ENCODE measurements at regions not wholly inside any gene's neighbourhood (a gene's known extent, or its start where the extent isn't known, plus 50 kb on each side); places are given as distances from the start of the nearest gene placed in this dataset.

DNA sequence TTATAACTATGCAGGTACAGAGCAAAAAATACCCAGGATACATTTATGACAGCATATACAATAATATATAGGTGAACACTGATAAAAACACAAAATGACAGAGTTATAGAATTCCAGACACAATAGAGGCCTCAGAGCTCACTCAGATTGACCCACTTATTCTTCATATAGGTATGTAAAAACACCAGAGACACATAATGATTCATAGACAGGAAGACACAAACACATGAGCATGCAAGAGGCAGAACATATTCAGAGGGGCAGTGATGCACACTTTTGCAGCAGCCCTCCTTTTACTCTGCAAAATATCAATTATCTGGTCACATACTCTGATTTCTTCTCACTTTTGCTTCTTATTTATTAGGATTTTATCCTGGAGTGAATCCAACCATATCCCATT is 633.3 kb upstream of the ACVR2A start:
- H3K27me3 ChIP-seq (ENCODE audit: control insufficient read depth, insufficient read depth, low read length) = no peaks in the 10 kb centered on the region
- H3K9me3 ChIP-seq (replicated peaks; ENCODE audit: low read length) = no peaks in the 10 kb centered on the region
- no peaks in the 10 kb centered on the region for H3K36me3 ChIP-seq (ENCODE audit: insufficient read depth, low read length)
- no peak overlapping the region for H3K4me2 ChIP-seq (ENCODE audit: low read length)
- no peaks in the 10 kb centered on the region for H3K4me1 ChIP-seq (ENCODE audit: control insufficient read depth, insufficient read depth, low read length)
- no peak overlapping the region for H3K4me3 ChIP-seq (ENCODE audit: low read length)
- no peak overlapping the region for H3K9ac ChIP-seq (ENCODE audit: low read depth, low read length)

DNA sequence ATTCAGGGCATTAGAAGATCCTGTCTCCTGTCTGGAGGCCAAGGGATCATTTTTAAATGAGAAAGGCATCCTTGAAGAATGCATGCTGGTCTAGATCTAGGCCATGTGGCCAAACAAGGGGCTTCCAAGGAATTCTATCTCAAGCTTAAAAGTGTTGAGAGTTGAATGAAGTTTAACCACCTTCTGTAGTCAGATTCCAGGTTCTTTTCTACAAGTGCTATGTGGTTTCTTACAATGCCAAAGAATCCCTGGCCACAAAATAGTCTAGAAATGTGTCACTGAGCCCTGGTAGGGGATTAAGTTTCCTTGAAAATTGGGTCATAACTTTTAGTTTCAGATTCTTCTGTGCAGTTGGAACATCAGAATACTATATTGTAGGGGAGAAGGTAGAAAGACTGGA is 640.7 kb upstream of the ACVR2A start:
- H3K9me3 ChIP-seq (replicated peaks; ENCODE audit: low read length) = no peaks in the 10 kb centered on the region
- H3K4me2 ChIP-seq (ENCODE audit: low read length) = peak overlapping the region; percentile 7
- no peaks in the 10 kb centered on the region for H3K27me3 ChIP-seq (ENCODE audit: control insufficient read depth, insufficient read depth, low read length)
- H3K9ac ChIP-seq (ENCODE audit: low read depth, low read length) = no peak overlapping the region
- no peaks in the 10 kb centered on the region for H3K36me3 ChIP-seq (ENCODE audit: insufficient read depth, low read length)
- no peak overlapping the region for H3K4me3 ChIP-seq (ENCODE audit: low read length)
- peaks cover 6% of the 10 kb centered on the region for H3K4me1 ChIP-seq (ENCODE audit: control insufficient read depth, insufficient read depth, low read length)

DNA sequence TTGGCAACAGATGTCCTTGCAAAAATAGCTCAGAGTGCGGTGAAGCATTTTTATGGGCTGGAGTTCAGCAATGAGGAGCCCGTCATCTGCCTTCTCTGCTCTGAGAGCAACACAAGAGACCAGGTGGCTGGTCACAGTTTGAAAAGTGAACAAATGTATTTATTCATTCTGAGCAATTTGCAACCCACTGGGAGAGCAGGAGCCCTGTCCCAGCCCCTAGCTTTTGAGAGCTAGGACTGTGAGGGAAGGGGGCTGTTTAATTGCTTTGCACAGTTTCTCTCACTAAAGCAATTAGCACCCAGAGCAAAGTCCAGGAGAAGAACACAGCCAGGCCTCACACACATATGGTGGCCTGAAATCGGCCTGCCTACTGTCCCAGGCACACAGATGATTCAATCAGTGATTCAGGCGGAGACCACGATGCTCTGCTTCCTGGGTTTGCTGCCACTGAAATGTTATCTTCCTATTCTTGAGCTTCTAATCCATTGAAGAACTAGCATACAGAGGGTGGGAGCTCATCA is 646.1 kb upstream of the ACVR2A start:
- Histone ChIP-seq H3K4me3 (ENCODE audit: low read length) (no peak overlapping the region), H3K9me3 (replicated peaks; ENCODE audit: low read length) (no peaks in the 10 kb centered on the region), H3K27me3 (ENCODE audit: control insufficient read depth, insufficient read depth, low read length) (no peaks in the 10 kb centered on the region), H3K4me1 (ENCODE audit: control insufficient read depth, insufficient read depth, low read length) (peaks cover 2% of the 10 kb centered on the region), H3K4me2 (ENCODE audit: low read length) (no peak overlapping the region), H3K9ac (ENCODE audit: low read depth, low read length) (no peak overlapping the region), H3K36me3 (ENCODE audit: insufficient read depth, low read length) (no peaks in the 10 kb centered on the region)

DNA sequence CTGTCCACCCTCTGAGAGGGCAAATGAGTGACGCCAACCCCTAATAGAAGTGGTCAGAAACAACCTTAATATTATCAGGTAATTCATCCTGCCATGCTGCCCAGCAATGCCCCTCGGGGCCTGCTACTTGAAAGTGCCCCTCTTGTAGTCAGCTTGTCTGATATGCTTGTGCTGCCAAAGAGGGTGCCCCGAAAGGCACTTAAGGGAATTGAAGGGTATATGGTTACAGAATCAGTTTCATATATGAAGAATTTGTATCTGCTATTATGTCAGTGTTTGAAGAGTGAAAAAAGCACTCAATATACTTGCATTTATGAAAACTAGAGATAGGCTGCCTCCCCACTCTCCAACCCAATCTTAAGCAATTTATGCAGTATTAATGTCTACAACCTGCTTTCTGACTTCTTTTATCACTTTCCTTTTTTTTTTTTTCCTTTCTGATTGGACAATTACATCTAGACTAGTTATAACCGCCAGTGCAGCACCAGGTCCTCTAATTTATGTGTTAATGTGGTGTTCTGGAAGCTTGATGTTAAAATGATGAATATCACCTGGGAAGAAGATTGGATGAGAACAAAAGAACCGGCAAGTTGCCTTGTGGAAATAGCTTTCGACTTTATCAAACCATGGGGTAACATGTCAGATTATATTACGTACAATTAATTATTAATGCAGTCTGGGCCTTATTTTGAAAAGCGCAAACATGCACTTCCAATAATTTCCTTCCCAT is 646.9 kb upstream of the ACVR2A start:
- H3K36me3 ChIP-seq (ENCODE audit: insufficient read depth, low read length) = no peaks in the 10 kb centered on the region
- no peaks in the 10 kb centered on the region for H3K4me1 ChIP-seq (ENCODE audit: control insufficient read depth, insufficient read depth, low read length)
- no peaks in the 10 kb centered on the region for H3K9me3 ChIP-seq (replicated peaks; ENCODE audit: low read length)
- H3K9ac ChIP-seq (ENCODE audit: low read depth, low read length) = no peak overlapping the region
- H3K4me3 ChIP-seq (ENCODE audit: low read length) = no peak overlapping the region
- H3K27me3 ChIP-seq (ENCODE audit: control insufficient read depth, insufficient read depth, low read length) = no peaks in the 10 kb centered on the region
- no peak overlapping the region for H3K4me2 ChIP-seq (ENCODE audit: low read length)

DNA sequence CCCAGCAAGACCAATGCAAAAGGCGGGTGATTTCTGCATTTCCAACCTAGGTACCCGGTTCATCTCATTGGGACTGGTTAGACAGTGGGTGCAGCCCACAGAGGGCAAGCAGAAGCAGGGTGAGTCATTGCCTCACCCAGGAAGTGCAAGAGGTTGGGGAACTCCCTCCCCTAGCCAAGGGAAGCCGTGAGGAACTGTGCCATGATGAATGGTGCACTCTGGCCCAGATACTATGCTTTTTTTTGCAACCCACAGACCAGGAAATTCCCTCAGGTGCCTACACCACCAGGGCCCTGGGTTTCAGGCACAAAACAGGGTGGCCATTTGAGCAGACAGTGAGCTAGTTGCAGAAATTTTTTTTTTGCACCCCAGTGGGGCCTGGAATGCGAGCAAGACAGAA is 662.6 kb upstream of the ACVR2A start:
- H3K27me3 ChIP-seq (ENCODE audit: control insufficient read depth, insufficient read depth, low read length) = no peaks in the 10 kb centered on the region
- H3K4me3 ChIP-seq (ENCODE audit: low read length) = no peak overlapping the region
- H3K9me3 ChIP-seq (replicated peaks; ENCODE audit: low read length) = no peaks in the 10 kb centered on the region
- H3K9ac ChIP-seq (ENCODE audit: low read depth, low read length) = no peak overlapping the region
- no peak overlapping the region for H3K4me2 ChIP-seq (ENCODE audit: low read length)
- H3K36me3 ChIP-seq (ENCODE audit: insufficient read depth, low read length) = no peaks in the 10 kb centered on the region
- H3K4me1 ChIP-seq (ENCODE audit: control insufficient read depth, insufficient read depth, low read length) = no peaks in the 10 kb centered on the region

DNA sequence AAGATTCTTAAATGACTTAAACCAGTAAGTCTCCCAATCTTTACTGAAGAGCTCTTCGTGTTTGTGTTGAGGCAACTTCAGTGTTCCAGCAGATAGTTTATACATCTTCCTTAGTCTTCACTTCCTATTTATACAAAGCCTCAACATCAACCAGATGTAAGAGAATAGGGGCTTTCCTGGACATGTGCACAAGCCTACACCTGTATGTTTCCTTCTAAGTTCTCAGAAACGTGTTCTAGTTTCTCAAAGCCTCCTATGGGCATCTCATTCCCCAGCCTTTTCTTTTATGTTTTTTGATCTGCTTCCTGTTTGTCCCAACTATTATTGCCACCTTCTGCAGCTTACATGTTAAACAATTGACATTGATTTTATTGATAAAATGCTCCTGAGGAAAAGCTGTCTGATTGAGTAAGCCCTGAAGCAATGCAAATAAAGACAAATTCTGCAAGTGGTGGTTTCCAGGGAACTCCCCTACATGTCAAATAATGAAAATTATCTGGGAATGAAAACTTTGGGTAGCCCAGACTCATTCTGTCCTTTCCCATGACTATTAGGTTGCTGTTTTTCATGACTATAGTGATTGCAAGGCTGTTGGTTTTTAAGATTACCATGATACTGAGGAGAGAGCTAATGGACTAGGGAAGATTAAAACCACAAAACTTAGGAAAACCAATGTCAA is 663.3 kb upstream of the ACVR2A start:
- no peak overlapping the region for H3K4me3 ChIP-seq (ENCODE audit: low read length)
- no peaks in the 10 kb centered on the region for H3K4me1 ChIP-seq (ENCODE audit: control insufficient read depth, insufficient read depth, low read length)
- no peaks in the 10 kb centered on the region for H3K9me3 ChIP-seq (replicated peaks; ENCODE audit: low read length)
- H3K27me3 ChIP-seq (ENCODE audit: control insufficient read depth, insufficient read depth, low read length) = no peaks in the 10 kb centered on the region
- no peaks in the 10 kb centered on the region for H3K36me3 ChIP-seq (ENCODE audit: insufficient read depth, low read length)
- H3K4me2 ChIP-seq (ENCODE audit: low read length) = no peak overlapping the region
- no peak overlapping the region for H3K9ac ChIP-seq (ENCODE audit: low read depth, low read length)

DNA sequence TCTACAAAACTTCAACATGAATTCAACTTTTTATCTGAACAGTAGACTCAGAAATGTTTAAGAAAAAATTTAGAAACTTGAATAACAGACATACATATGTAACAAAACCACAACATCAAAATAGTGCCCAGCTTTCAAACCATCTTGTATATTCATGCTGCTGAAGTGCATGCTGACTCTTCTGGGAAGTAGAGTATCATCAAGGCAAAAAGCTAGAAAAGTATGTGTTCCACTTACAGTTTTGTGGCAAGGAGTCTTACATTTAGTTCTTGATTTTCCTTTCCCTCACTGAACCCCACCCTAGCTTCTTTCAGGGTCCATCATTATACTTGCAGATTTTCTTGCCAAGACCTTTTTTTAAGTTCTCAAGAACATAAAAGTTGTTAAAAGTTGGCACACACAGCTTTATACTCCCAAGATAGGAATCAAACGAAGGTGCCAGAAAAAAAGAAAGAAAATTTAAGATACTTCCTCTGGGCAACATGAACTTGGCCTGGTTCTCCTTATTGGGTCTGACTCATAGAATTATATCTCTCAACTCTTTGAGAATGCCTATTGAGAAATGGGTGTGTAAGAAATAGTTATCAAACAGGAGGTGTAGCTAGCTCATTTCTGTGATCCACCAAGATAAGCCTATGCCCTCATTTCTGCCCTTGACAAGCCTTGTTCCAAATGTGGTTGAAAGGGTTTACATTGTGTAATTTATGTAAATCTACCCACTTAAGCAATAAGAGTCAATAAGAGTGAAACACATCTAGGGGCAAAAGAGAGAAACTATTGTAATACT is 667.6 kb upstream of the ACVR2A start:
- H3K9me3 ChIP-seq (replicated peaks; ENCODE audit: low read length) = no peaks in the 10 kb centered on the region
- H3K4me3 ChIP-seq (ENCODE audit: low read length) = no peak overlapping the region
- no peaks in the 10 kb centered on the region for H3K4me1 ChIP-seq (ENCODE audit: control insufficient read depth, insufficient read depth, low read length)
- no peaks in the 10 kb centered on the region for H3K36me3 ChIP-seq (ENCODE audit: insufficient read depth, low read length)
- no peak overlapping the region for H3K4me2 ChIP-seq (ENCODE audit: low read length)
- H3K9ac ChIP-seq (ENCODE audit: low read depth, low read length) = no peak overlapping the region
- no peaks in the 10 kb centered on the region for H3K27me3 ChIP-seq (ENCODE audit: control insufficient read depth, insufficient read depth, low read length)

DNA sequence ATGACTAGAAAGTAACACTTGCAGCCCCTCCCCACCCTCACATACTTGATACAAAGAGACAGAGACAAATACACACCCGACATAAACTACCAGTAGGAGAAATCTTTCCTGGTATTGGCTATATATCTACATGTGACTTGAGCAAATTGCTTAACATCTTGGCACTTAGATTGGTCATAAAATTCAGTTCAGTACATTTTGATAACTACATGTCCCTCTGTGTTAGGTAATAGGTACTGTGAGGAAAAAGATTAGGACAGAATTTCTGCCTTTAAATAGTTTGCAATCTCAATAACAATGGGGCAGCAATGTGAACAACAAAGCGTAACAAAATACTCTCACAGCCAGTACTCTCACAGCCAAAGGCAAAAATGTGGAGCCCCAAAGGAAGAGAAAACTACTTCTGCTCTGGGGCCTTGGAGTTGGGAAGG is 670.0 kb upstream of the ACVR2A start:
- Histone ChIP-seq H3K36me3 (ENCODE audit: insufficient read depth, low read length) (no peaks in the 10 kb centered on the region), H3K4me1 (ENCODE audit: control insufficient read depth, insufficient read depth, low read length) (no peaks in the 10 kb centered on the region), H3K4me2 (ENCODE audit: low read length) (no peak overlapping the region), H3K9me3 (replicated peaks; ENCODE audit: low read length) (no peaks in the 10 kb centered on the region), H3K27me3 (ENCODE audit: control insufficient read depth, insufficient read depth, low read length) (no peaks in the 10 kb centered on the region), H3K9ac (ENCODE audit: low read depth, low read length) (no peak overlapping the region), H3K4me3 (ENCODE audit: low read length) (no peak overlapping the region)

DNA sequence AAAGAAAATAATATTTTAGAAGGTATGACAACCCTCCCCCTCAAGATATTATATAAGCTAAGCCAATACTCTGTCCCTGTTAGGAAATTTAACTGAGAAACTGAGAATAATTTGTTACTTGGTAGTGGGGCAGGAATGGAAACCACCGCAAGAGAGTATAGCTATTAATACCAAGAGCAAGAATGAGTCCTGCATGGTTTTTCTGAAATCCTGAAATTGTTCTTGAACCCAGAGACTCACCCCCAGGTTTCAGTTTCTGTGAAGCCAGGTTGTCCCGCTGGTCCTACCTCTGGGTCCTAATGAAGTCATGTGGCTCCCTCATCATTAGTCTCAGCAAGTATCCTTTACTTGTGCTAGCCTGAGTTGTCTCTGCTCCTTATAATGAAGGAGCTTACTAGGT is 671.0 kb upstream of the ACVR2A start:
- Histone ChIP-seq H3K4me1 (ENCODE audit: control insufficient read depth, insufficient read depth, low read length) (no peaks in the 10 kb centered on the region), H3K36me3 (ENCODE audit: insufficient read depth, low read length) (no peaks in the 10 kb centered on the region), H3K9me3 (replicated peaks; ENCODE audit: low read length) (no peaks in the 10 kb centered on the region), H3K27me3 (ENCODE audit: control insufficient read depth, insufficient read depth, low read length) (no peaks in the 10 kb centered on the region), H3K4me2 (ENCODE audit: low read length) (no peak overlapping the region), H3K9ac (ENCODE audit: low read depth, low read length) (no peak overlapping the region), H3K4me3 (ENCODE audit: low read length) (no peak overlapping the region)

DNA sequence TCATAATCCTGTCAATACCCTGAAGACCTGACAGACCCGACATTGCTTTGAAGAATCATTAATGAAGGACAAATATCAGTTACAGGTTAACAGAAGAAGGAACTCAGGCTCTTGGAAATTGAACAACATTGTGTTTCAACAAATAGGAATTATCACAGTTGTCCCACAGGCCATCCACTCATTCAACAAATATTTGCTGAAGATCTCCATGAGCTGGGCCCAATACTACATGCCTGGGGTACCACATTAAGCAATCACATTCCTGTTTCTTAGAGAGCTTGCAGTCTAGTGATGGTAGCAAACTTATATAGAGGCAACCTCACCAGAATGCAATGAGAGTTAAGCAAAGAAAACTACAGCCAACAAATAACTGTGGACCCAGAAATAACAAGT is 671.6 kb upstream of the ACVR2A start:
- Histone ChIP-seq H3K4me2 (ENCODE audit: low read length) (no peak overlapping the region), H3K9ac (ENCODE audit: low read depth, low read length) (no peak overlapping the region), H3K4me1 (ENCODE audit: control insufficient read depth, insufficient read depth, low read length) (no peaks in the 10 kb centered on the region), H3K9me3 (replicated peaks; ENCODE audit: low read length) (no peaks in the 10 kb centered on the region), H3K36me3 (ENCODE audit: insufficient read depth, low read length) (no peaks in the 10 kb centered on the region), H3K4me3 (ENCODE audit: low read length) (no peak overlapping the region), H3K27me3 (ENCODE audit: control insufficient read depth, insufficient read depth, low read length) (no peaks in the 10 kb centered on the region)

DNA sequence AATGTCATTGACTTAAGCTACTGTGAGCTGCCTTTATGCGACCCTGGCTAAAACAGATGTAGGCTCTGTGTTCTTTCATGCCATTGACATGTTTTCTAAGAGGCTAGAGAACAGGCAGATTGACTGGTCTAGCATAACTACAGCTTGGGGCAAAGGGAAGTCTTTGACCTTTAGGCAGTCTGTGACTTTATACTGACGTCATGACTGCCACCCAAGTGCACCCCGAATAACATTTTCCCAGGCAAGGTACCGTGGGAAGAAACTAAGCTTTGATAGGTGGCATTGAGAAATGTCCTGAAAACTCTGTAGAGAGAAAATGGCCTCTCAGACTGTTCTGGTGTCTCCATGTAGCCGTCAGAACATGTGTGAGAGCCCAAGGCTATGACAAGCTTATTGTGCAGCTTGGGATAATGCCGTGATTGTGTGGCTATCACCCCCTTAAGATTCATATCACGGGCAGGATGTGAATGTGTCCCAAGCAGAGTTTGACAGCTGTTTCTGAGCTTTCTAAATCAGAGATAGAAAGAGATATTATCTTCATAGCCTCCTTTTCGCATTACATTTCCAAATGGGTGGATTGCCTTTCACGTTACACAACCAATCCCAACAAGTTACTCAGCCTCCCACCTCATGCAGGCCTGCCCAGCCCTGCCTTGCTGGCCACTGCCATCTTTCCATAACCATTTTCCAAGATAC is 672.2 kb upstream of the ACVR2A start:
- H3K27me3 ChIP-seq (ENCODE audit: control insufficient read depth, insufficient read depth, low read length) = no peaks in the 10 kb centered on the region
- H3K36me3 ChIP-seq (ENCODE audit: insufficient read depth, low read length) = no peaks in the 10 kb centered on the region
- H3K4me2 ChIP-seq (ENCODE audit: low read length) = no peak overlapping the region
- no peaks in the 10 kb centered on the region for H3K4me1 ChIP-seq (ENCODE audit: control insufficient read depth, insufficient read depth, low read length)
- H3K9me3 ChIP-seq (replicated peaks; ENCODE audit: low read length) = no peaks in the 10 kb centered on the region
- no peak overlapping the region for H3K9ac ChIP-seq (ENCODE audit: low read depth, low read length)
- no peak overlapping the region for H3K4me3 ChIP-seq (ENCODE audit: low read length)

Measured in skeletal muscle satellite cell (primary cell).